ENCODE measurements at regions not wholly inside any gene's neighbourhood (a gene's known extent, or its start where the extent isn't known, plus 50 kb on each side); places are given as distances from the start of the nearest gene placed in this dataset.

GRCh38 chr6:104324301-104324700 lies 535.4 kb downstream of the HACE1 start:
- no peak for TF ChIP-seq GATA2 (IDR thresholded peaks at IDR 0.05; ENCODE audit: low read depth, low read length)
- TF ChIP-seq GATA3 (IDR thresholded peaks at IDR 0.05; ENCODE audit: low read depth, low read length), result no peak

Measured in SH-SY5Y (cell line).